ENCODE measurements at regions not wholly inside any gene's neighbourhood (a gene's known extent, or its start where the extent isn't known, plus 50 kb on each side); places are given as distances from the start of the nearest gene placed in this dataset.
"Not testable (repeated sequence)": the region's sequence is repeated elsewhere in the genome, so short reads cannot be mapped to it uniquely, and the experiment has no call there.

DNA sequence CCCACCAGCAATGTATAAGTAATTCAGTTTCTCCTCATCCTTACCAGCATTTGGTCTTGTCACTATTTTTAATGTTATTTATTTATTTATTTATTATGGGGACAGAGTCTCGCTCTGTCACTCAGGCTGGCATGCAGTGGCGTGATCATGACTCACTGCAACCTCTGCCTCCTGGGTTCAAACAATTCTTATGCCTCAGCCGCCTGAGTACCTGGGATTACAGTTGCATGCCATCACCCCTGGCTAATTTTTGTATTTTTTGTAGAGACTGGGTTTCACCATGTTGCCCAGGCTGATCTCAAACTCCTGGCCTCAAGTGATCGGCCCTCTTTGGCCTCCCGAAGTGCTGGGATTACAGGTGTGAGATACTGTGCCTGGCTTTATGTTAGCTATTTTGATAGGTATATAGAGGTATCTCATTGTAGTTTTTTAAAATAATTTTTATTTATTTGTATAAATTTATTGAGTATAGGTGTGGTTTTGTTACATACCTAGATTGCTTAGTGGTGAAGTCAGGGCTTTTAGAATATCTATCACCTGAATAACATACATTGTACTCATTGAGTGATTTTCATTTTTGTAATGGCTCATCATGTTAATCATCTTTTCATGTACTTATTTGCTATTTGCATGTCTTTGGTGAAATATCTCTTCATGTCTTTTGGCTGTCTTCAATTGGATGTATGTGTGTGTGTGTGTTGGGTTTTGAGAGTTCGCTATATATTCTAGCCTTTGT is 53.3 kb downstream of the TANC2 start:
- no peak for DNase-seq

DNA sequence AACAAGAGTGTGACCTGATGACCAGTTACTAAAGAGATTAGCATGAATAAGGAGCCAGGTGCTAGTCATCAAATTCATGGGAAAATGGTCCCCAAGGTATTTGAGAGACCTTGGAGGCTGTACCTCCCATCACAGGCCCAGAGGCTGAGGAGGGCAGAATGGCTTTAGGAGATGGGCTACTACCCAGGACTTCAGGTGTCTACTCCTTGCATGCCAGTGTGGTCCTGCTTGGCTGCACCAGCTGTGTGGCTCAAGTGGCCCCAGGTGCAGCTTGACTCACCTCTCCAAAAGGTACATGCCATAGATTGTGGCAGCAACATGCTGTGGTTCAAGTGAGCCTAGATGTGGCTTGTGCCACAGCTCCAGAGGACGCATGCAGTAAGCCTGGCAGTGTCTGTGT is 56.5 kb downstream of the TANC2 start:
- DNase-seq: no peak

DNA sequence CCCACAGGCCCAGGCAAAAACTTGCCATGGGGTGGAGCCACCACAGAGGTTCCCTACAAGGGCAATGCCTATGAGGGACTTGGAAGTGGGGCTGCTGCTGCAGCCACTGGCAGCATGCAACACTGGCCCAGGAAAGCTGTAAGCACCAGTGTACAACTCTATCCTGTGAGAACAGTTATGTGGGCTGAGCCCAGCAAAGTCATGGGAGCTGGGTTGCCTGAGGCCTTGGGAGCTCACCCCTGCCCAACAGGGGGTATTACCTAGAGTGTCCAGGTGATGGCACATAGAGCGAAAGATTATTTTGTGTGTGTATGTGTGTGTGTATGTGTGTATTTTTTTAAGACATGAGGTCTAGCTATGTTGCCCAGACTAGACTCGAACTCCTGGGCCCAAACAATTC is 57.0 kb downstream of the TANC2 start:
- no peak for DNase-seq

DNA sequence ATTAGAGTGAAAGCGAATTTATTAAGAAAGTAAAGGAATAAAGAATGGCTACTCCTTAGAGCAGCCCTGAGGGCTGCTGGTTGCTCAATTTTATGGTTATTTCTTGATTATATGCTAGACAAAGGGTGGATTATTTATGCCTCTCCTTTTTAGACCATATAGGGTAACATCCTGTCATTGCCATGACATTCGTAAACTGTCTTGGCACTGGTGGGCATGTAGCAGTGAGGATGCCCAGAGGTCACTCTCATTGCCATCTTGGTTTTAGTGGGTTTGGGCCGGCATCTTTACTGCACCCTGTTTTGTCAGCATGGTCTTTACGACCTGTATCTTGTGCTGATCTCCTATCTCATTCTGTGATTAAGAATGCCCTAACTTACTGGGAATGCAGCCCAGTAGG is 58.2 kb downstream of the TANC2 start:
- DNase-seq: no peak

DNA sequence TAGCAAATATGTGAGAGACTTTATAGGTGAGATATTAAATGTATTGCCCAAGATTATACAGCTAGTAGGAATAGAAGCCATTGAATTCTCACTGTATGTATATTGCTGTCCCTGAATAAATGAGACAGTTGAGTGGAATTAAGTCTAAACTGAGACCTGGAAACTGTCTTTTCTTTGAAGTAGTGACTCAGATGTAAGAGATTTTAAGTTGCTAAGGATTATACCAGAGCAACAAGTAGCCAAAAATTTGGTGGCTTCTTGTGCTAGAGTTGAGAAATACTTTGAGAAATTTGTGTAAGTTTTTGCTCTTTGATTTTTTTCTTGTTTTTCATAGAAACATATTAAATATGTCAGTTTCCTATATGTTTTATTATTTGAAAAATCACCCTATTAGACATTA is 58.7 kb downstream of the TANC2 start:
- no peak for DNase-seq

DNA sequence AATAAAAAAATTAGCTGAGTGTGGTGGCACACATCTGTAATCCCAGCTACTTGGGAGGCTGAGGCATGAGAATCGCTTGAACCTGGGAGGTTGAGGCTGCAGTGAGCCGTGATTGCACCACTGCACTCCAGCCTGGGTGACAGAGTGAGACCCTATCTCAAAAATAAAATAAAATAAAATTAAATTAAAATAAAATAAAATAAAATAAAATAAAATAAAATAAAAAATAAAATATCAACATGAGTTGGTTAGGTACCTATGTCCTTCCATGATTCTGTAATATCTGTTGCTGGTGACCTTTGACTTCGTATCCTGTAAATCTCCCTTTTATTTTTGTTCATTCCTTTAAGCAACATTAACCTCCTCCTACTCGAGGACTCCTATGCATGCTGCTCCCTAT is 59.6 kb downstream of the TANC2 start:
- DNase-seq: not testable (repeated sequence)

DNA sequence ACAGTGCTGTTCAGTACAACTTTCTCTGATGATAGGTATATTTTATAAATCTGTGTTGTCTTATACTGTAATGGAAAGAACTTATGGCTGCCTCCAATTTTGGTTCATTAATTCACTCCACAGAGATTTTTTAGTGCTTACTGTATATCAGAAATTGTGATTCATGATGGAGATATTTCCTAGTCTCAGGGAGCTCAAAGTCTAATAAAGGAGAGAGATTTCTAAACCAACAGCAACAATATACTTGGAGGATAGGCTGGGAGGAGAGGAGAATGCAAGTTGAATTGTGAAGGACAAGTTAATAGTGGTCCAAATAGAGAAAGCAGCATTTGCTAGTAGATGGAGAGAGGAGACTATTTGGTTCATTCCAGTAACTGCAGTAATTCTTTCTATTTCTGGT is 63.5 kb downstream of the TANC2 start:
- DNase-seq: no peak

DNA sequence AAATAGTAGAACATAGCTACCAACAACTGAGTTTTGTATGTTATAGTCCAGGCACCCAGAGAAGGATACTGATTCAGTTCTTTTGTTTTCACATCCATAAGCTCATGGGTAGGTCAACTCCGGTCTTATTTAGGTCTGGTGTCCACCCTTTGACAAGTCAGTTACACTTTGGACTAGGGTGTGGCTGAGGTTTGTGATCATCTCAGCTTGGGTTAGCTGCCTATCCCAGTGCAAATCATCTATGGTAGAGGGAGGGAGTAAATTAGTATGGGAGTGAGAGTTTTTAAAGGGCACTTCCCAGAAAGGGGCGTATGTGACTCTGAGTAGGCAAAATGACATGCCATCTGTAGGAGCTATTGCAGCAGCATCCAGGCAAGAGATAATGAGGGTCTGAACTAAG is 66.1 kb downstream of the TANC2 start:
- DNase-seq: no peak

DNA sequence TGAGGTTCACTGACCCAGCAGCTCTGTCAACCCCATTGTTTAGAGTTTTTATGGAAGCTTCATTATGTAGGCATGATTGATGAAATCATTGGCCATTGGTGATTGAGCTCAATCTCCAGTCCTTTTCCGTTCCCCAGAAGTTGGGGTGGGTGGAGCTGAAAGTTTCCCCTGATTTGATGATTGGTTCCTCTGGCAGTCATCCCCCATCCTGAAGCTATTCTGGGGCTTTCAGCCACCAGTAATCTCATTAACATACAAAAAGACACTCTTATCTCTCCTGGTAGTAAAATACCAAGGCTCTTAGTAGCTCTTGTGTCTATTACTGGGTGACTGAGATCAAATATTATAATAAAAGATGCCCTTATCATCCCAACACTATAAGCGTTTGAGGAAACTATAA is 67.1 kb downstream of the TANC2 start:
- no peak for DNase-seq

DNA sequence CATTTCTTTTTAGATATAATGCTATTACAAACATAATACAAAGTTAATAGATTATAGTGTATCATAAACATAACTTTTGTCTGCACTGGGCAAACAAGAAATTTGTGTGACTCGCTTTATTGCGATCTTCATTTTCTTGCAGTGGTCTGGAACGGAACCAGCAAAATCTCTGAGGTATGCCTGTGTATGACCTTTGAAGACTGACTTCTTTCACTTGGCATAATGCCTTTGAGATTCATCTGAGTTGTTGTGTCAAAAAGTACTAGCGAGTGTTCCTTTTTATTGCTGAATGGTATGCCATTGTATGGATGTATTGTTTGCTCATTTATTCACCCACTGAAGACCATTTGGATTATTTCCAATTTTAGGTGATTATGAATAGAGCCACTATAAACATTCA is 69.2 kb downstream of the TANC2 start:
- no peak for DNase-seq

DNA sequence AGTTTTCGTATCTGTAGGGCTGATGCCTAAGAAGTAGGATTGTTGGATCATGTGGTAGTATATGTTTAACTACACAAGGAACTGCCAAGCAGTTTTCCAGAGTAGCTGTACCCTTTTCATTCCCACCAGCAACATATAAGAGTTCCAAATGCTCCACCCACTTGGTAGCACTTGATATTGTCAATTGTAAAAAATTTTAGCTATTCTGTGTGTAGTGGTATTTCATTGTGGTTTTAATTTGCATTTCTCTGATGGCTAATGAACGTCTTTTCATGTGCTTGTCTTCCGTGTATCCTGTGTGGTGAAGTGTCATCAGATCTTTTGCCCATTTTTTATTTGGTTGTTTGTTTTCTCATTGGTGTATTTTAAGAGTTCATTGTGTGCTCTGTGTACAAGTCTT is 69.7 kb downstream of the TANC2 start:
- no peak for DNase-seq

DNA sequence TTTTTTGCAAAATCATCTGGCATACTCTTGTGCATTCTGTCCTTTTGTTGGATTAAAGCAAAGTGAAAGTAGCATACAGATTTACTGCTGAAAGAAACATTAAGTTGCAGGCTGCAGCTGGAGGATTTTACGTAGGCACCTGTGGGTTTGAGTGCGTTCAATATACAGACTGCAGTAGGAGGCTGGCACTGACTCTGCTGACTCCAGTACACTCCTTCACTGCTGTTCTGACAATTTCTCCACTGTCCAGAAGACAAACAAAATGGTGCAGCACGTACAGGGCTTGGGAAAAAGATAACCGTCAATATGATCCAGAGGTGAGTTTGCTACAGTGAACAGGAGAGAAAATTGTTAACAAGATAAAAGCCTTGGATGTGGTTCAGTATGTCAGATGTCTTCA is 73.3 kb downstream of the TANC2 start:
- no peak for DNase-seq

DNA sequence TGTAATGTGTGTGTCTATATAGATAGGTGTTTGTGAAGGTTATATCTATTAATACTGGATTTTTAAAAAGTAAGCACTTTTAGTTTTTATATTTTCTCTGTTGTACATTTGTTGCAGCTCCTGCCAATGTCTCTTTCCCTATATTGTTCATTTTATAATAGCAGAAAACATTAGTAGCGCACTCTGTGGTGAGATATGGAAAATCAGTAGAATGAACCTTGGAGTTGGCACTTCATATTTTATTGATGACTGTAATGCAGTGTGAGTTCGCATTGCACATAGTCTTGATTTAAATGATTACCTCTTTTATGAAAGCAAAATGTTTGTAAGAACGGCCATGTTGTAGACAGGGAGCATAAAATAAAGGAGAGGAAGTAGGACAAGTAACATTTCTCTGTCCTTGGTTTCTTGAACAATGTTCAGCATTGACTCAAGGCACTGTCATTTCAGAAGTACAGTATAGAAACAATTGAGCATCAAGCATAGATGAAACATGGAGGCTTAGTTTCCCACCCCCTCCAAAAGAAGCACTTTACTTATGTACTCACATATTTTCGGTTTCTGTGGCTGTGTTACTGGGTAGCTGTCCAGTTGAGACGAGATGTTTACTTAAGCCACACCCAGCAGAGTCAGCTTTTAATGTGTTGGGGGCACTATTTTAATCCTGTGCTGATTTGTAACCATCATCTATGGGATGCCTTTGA is 74.0 kb downstream of the TANC2 start:
- no peak for DNase-seq

DNA sequence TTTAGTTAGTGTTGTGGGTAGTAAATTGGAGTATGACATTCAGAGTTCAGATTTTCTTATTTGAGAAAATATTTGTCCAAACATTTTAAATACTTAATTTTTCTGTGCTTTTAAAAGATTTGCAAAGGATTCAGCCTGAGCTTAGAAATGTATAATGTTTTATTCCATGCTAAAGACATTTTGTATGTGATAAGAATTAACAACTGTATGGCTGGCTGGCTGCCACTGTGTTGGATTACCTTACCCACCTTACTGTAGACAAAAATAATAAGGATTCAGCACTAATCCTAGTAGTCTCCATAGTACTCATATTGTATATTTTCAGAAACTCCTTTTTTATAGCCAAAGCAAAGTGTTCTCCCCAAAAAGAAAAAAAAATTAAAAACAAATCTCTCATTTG is 74.8 kb downstream of the TANC2 start:
- no peak for DNase-seq

DNA sequence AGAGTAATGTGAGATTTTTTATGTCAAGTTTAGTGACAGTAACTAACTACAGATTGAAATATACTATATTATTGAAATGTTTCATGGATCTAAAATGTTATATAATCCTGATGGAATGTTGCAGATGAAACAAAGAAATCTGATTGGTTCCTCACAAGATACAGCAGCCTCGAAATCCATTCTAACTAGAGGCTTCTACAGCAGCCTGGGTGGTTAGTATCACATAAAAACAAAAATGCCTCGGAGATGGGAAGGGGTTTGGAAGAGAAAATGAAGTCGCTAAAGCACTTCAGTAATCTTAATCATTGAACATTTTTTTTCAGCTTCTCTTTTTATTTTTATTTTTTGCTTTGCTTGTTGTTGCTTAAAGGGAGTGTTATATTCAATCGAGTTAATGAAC is 75.2 kb downstream of the TANC2 start:
- DNase-seq: no peak

DNA sequence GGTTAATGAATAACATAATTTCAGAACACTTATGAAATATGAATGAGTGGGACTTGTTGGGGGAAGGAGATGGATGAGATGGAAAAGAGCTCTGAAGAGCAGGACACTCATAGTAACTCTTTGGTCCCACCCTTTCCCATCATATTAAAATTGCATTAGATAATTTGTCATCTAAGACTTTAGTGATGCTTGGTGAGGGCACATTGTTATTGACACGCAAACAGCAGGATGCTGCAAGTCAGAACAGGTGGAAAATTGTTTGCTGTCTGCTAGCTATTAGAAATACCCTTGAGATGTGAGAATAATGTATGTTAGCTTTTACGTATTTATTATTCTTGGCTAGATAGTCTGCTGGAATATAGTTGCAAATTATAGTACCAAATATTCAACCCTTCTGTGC is 75.7 kb downstream of the TANC2 start:
- DNase-seq: no peak

DNA sequence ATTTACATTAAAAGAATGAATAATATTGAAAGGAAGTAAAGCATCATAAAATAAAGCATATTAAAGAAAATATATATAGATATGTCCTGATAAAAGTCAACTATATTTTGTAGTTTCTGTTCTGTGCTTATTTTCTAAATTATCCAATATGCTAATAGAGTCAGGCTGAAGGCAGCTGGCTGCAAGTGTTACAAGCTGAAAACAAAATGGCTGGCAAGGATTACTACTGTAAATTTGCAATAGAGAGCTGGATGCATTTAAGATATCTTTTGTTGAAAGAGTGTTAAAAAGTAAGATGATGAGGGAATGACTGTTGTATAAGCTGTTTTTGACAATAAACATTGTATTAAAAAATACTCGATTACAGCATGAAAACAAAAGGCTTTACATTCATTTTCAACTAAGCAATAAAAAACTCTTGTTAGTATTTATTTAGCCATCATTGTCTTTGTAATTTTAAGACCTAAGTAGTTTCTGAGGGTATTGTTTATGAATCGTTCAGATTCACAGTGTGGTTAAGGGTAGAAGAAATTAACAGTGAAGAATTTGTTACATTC is 76.3 kb downstream of the TANC2 start:
- DNase-seq: no peak

DNA sequence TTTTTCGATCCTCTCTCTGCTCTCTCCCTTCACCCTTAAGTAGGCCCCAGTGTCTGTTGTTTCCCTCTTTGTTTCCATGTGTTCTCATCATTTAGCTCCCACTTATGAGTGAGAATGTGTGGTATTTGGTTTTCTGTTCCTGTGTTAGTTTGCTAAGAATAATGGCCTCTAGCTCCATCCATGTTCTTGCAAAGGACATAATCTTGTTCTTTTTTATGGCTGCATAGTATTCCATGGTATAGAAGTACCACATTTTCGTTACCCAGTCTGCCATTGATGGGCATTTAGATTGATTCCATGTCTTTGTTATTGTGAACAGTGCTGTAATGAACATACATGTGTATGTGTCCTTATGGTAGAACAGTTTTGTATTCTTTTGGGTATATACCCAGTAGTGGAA is 91.5 kb downstream of the TANC2 start:
- DNase-seq: not testable (repeated sequence)

DNA sequence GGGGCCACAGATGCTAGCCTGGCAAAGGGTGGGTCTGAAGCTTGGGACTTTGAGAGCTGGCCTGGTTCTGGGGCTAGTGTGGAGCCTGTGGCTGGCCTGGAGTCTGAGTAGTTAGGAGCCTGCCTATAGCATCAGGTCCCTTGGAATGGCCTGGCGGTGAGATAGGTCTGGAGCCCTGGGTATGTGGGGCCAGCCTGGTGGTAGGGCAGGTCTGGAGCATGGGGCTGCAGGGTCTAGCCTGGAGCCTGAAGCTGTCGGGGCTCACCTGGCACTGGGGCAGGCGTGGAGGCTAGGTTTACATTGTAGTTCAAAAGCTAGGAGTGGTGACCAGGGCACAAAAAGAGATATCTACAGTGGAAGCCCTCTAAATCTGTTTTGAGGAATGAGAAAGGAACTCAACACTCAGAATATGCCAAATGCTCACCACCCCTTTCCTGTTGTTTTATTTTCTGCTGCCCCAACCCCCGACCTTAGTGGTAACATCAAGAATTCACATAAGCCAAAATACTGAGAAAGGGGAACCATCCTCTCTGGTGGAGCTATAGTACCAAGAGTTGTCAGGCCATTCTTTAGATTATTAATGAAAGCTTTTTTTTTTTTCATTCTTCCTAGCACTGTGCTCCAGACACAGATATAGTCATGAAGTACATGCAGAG is 100.3 kb downstream of the TANC2 start:
- no peak for DNase-seq

DNA sequence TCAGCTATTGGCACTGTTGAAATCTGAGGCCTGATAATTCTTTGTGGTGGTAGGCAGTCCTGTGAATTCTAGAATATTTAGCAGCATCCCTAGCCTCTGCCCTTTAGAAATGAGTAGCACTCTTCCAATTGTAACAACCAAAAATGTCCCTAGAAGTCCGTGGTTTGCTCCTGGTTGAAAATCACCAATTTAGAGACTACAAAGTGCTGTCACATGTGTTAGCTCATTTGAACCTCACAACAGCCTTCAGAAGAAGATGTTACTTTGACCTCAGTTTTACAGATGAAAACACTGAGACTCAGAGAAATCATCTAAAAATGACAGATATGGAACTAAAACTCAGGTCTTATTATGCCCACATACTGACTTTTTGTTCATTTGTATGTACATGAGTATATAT is 103.2 kb downstream of the TANC2 start:
- no peak for DNase-seq

DNA sequence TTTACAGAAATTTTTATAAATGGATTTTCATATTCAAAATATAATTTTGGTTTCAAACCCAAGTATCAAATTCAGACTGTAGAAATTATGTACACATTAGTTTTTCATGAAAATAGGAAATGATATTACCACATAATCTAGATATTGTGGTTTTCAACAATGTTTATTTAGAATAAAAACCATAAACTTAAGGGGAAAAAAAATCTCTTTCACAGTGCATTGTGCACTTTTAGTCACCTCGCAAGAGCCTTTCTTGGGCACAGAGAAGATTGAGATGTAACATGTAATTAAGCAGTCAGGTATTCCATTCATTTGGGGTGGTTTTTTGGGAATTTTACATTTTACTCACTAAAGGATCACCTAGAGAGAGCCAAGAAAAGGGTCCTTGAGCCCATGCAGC is 104.0 kb downstream of the TANC2 start:
- DNase-seq: no peak

DNA sequence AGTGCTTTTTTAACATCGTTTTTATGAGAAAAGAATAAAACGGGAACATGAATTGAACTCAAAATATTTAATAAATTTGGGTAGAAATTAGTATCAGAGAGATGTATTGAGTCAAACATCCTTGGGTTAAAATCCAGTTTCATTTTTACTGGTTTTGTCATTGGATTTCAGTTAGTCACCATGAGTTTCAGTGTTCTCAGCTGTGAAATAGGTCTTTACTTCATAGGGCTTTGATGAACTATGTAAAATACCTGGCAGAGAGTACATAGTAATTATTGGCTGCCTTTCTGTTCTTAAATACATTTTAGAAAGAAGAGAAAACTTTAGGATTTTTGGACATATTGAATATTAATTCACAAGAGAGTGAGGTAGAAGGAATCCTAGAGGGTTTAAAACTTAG is 105.8 kb downstream of the TANC2 start:
- no peak for DNase-seq

DNA sequence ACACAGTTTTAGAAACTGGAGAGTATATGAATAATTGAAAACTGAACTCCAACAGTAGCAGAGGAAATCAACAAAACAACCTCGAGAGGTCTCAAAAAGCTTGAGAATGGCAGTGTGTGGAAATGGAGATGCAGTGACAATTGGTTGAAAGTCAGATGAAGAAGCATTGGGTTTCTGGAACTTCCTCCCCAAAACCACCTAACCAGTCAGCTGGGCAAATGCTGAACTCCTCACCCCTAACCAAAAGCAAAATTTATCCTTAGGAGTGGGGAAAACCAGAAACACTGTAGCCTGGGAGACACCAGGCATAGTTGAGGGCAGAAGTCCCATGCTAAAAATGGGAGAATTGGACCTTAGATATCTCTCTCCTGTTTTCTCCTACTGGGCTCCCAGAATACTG is 109.9 kb downstream of the TANC2 start:
- no peak for DNase-seq

DNA sequence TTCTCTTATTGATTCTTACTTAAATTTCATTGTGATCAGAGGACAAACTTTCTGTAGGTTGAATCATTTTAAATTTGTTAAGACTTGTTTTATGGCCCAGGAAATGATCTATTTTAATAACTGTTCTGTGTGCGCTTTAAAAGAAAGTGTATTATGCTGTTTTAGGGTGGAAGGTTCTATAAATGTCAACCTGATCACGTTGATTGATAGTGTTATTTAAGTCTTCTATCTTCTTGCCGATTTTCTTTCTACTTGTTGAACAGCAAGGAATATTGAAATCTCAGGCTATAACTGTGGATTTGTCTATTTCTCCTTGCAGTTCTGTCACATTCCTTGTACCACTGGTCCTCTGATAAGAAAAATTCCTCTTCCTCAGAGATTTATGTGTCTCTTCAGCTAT is 112.7 kb downstream of the TANC2 start:
- no peak for DNase-seq

All from stimulated activated CD4-positive, alpha-beta T cell treated with anti-CD3 and anti-CD28 coated beads, Interleukin-2, amount 100 ng/mL, for 24 hours (primary cell).